WTC11 (cell line): ENCODE measurements at regions not wholly inside any gene's neighbourhood (a gene's known extent, or its start where the extent isn't known, plus 50 kb on each side); places are given as distances from the start of the nearest gene placed in this dataset.

ENCODE experiments used
- ATAC-seq: fragments of 200-7000 bp; cut with Tn5 transposase; 2 replicates; pipeline ENCODE4 v1.10.0; 2021; ENCODE audit warnings: mild to moderate bottlenecking, moderate library complexity
- CTCF ChIA-PET: fragments of 300-600 bp; sonication (Branson Sonifier 250); formaldehyde crosslinking; loops from one replicate; lab custom pipeline; 2021; ENCODE audit warnings: antibody characterized with exemption; lab: Charles Lee
- POLR2A ChIA-PET: fragments of 350-600 bp; sonication (Branson Sonifier 250); formaldehyde crosslinking; loops from one replicate; lab custom pipeline; 2021; ENCODE audit warnings: antibody characterized with exemption; lab: Charles Lee
- DNase-seq: peaks from one replicate; pipeline ENCODE4 v3.0.0; 2021; ENCODE audit warnings: low spot score
- H3K27ac Mint-ChIP-seq: 2 replicates; pipeline ENCODE4 v1.8.0; 2021; ENCODE audit warnings: mixed read lengths
- H3K27me3 Mint-ChIP-seq: 2 replicates; pipeline ENCODE4 v1.8.0; 2021; ENCODE audit warnings: low read depth, mild to moderate bottlenecking, moderate library complexity, mixed read lengths
- H3K36me3 Mint-ChIP-seq: 2 replicates; pipeline ENCODE4 v1.8.0; 2021; ENCODE audit warnings: mixed read lengths
- H3K4me1 Mint-ChIP-seq: 2 replicates; pipeline ENCODE4 v1.8.0; 2022; ENCODE audit warnings: mixed read lengths
- H3K4me3 Mint-ChIP-seq: 2 replicates; pipeline ENCODE4 v1.8.0; 2021; ENCODE audit warnings: mild to moderate bottlenecking, moderate library complexity, mixed read lengths
- H3K9me3 Mint-ChIP-seq: 2 replicates; pipeline ENCODE4 v1.8.0; 2021; ENCODE audit warnings: mixed read lengths
- CBFB ChIP-seq: sonication (generic); formaldehyde crosslinking; IDR thresholded peaks from 2 replicates; pipeline ENCODE4 v1.8.1; 2022; ENCODE audit warnings: mild to moderate bottlenecking, low read depth, missing genetic modification reagents
- ESRRA ChIP-seq: sonication (generic); formaldehyde crosslinking; IDR thresholded peaks from 2 replicates; pipeline ENCODE4 v1.8.1; 2022; ENCODE audit warnings: mild to moderate bottlenecking, missing genetic modification reagents, borderline replicate concordance
- FOXP1 ChIP-seq: sonication (generic); formaldehyde crosslinking; IDR thresholded peaks from 2 replicates; pipeline ENCODE4 v1.8.0; 2022; ENCODE audit warnings: missing genetic modification reagents, mild to moderate bottlenecking, moderate library complexity, borderline replicate concordance
- GRHL2 ChIP-seq: fragments of 250-450 bp; sonication (Bioruptor Pico); IDR thresholded peaks from 2 replicates; pipeline ENCODE4 v1.8.0; 2022; ENCODE audit warnings: mild to moderate bottlenecking, moderate library complexity; ENCODE audit not compliant: insufficient replicate concordance, severe bottlenecking
- KAT7 ChIP-seq: sonication (generic); formaldehyde crosslinking; IDR thresholded peaks from 2 replicates; pipeline ENCODE4 v1.8.1; 2023; ENCODE audit warnings: missing genetic modification reagents, mild to moderate bottlenecking, borderline replicate concordance
- MXD4 ChIP-seq: fragments of 250-450 bp; sonication (Bioruptor Pico); IDR thresholded peaks from 2 replicates; pipeline ENCODE4 v1.8.0; 2021; ENCODE audit warnings: mild to moderate bottlenecking, moderate library complexity, borderline replicate concordance
- NFE2L1 ChIP-seq: sonication (generic); formaldehyde crosslinking; IDR thresholded peaks from 2 replicates; pipeline ENCODE4 v1.8.1; 2023; ENCODE audit warnings: missing genetic modification reagents
- NR2C2 ChIP-seq: sonication (generic); formaldehyde crosslinking; IDR thresholded peaks from 2 replicates; pipeline ENCODE4 v1.8.0; 2022; ENCODE audit warnings: mild to moderate bottlenecking, missing genetic modification reagents
- OVOL2 ChIP-seq: fragments of 250-450 bp; sonication (Bioruptor Pico); IDR thresholded peaks from 2 replicates; pipeline ENCODE4 v1.9.0; 2021; ENCODE audit warnings: mild to moderate bottlenecking, borderline replicate concordance
- SMAD4 ChIP-seq: sonication (generic); formaldehyde crosslinking; IDR thresholded peaks from 2 replicates; pipeline ENCODE4 v1.8.0; 2022; ENCODE audit warnings: mild to moderate bottlenecking, missing genetic modification reagents
- SOX15 ChIP-seq: fragments of 250-450 bp; sonication (Bioruptor Pico); IDR thresholded peaks from 2 replicates; pipeline ENCODE4 v1.9.0; 2021; ENCODE audit warnings: mild to moderate bottlenecking
- SP1 ChIP-seq: sonication (generic); formaldehyde crosslinking; conservative IDR thresholded peaks from 2 replicates; pipeline ENCODE4 v1.8.1; 2022; ENCODE audit warnings: missing genetic modification reagents
- ZBTB21 ChIP-seq: sonication (generic); formaldehyde crosslinking; IDR thresholded peaks from 2 replicates; pipeline ENCODE4 v1.8.1; 2023; ENCODE audit warnings: mild to moderate bottlenecking, missing genetic modification reagents, borderline replicate concordance
- ZNF219 ChIP-seq: sonication (generic); formaldehyde crosslinking; IDR thresholded peaks from 2 replicates; pipeline ENCODE4 v1.8.0; 2023; ENCODE audit warnings: missing genetic modification reagents, mild to moderate bottlenecking, borderline replicate concordance
- TF ChIP-seq, protein P1 (sequence below): fragments of 250-450 bp; sonication (Bioruptor Pico); IDR thresholded peaks from 2 replicates; pipeline ENCODE4 v2.1.2; 2022; ENCODE audit warnings: mild to moderate bottlenecking, moderate library complexity
- TF ChIP-seq, protein P2 (sequence below): sonication (generic); formaldehyde crosslinking; IDR thresholded peaks from 2 replicates; pipeline ENCODE4 v1.8.0; 2023; ENCODE audit warnings: mild to moderate bottlenecking, missing genetic modification reagents
- TF ChIP-seq, protein P3 (sequence below): fragments of 200-600 bp; IDR thresholded peaks from 2 replicates; pipeline ENCODE4 v1.8.0; 2022; ENCODE audit warnings: antibody characterized with exemption
- TF ChIP-seq, protein P4 (sequence below): sonication (generic); formaldehyde crosslinking; IDR thresholded peaks from 2 replicates; pipeline ENCODE4 v1.8.1; 2023; ENCODE audit warnings: mild to moderate bottlenecking, moderate library complexity, missing genetic modification reagents
- TF ChIP-seq, protein P5 (sequence below): sonication (generic); formaldehyde crosslinking; IDR thresholded peaks from 2 replicates; pipeline ENCODE4 v1.8.1; 2023; ENCODE audit warnings: mild to moderate bottlenecking, missing genetic modification reagents, moderate library complexity
- TF ChIP-seq, protein P6 (sequence below): fragments of 250-450 bp; sonication (Bioruptor Pico); IDR thresholded peaks from 2 replicates; pipeline ENCODE4 v1.8.0; 2021; ENCODE audit warnings: mild to moderate bottlenecking
- TF ChIP-seq, protein P7 (sequence below): sonication (generic); formaldehyde crosslinking; IDR thresholded peaks from 2 replicates; pipeline ENCODE4 v1.8.0; 2022; ENCODE audit warnings: mild to moderate bottlenecking, missing genetic modification reagents
- TF ChIP-seq, protein P8 (sequence below): fragments of 250-450 bp; sonication (Bioruptor Pico); IDR thresholded peaks from 2 replicates; pipeline ENCODE4 v1.9.0; 2021; ENCODE audit warnings: mild to moderate bottlenecking, borderline replicate concordance

DNA sequence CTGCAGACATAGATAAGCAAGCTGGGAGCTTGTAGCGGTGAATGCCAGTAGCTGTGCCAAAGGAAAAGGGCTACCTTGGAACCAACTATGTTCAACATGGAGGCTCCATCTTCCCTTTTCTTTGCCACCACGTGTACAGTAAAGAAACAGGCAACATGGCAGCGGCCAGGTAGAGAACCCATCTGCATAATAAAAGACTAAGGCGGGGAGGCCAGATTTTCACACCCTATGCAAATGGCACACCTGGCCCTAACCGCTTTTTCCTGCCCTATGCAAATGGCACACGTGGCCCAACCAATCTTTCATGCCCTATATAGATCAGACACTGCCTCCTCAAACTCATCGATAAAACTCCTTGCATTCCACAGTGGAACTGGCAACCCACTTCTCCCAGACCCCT, 477.5 kb upstream of the EDIL3 start:
- Mint-ChIP-seq H3K4me1 (peaks cover 55% of the 10 kb centered on the region), H3K27me3 (no peaks in the 10 kb centered on the region)
- TF ChIP-seq ESRRA (no peak), SOX15 (CRISPR knock-in tag) (no peak), NR2C2 (CRISPR knock-in tag) (no peak), ZBTB21 (no peak), NFE2L1 (CRISPR knock-in tag) (peak; percentile 33; the same call in 1 of the 2 replicates), SMAD4 (CRISPR knock-in tag) (no peak), SP1 (CRISPR knock-in tag) (no peak), KAT7 (CRISPR knock-in tag) (no peak), MXD4 (no peak), OVOL2 (CRISPR knock-in tag) (no peak), CBFB (CRISPR knock-in tag) (no peak), GRHL2 (CRISPR knock-in tag) (no peak), ZNF219 (no peak), FOXP1 (CRISPR knock-in tag) (no peak)
- TF ChIP-seq, protein P1, sequence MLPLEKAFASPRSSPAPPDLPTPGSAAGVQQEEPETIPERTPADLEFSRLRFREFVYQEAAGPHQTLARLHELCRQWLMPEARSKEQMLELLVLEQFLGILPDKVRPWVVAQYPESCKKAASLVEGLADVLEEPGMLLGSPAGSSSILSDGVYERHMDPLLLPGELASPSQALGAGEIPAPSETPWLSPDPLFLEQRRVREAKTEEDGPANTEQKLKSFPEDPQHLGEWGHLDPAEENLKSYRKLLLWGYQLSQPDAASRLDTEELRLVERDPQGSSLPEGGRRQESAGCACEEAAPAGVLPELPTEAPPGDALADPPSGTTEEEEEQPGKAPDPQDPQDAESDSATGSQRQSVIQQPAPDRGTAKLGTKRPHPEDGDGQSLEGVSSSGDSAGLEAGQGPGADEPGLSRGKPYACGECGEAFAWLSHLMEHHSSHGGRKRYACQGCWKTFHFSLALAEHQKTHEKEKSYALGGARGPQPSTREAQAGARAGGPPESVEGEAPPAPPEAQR (CRISPR knock-in tag): 0 out of 2 replicates have a peak, but pooled peaks have one; percentile 23
- TF ChIP-seq, protein P2, sequence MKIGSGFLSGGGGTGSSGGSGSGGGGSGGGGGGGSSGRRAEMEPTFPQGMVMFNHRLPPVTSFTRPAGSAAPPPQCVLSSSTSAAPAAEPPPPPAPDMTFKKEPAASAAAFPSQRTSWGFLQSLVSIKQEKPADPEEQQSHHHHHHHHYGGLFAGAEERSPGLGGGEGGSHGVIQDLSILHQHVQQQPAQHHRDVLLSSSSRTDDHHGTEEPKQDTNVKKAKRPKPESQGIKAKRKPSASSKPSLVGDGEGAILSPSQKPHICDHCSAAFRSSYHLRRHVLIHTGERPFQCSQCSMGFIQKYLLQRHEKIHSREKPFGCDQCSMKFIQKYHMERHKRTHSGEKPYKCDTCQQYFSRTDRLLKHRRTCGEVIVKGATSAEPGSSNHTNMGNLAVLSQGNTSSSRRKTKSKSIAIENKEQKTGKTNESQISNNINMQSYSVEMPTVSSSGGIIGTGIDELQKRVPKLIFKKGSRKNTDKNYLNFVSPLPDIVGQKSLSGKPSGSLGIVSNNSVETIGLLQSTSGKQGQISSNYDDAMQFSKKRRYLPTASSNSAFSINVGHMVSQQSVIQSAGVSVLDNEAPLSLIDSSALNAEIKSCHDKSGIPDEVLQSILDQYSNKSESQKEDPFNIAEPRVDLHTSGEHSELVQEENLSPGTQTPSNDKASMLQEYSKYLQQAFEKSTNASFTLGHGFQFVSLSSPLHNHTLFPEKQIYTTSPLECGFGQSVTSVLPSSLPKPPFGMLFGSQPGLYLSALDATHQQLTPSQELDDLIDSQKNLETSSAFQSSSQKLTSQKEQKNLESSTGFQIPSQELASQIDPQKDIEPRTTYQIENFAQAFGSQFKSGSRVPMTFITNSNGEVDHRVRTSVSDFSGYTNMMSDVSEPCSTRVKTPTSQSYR (CRISPR knock-in tag): no peak
- TF ChIP-seq, protein P3, sequence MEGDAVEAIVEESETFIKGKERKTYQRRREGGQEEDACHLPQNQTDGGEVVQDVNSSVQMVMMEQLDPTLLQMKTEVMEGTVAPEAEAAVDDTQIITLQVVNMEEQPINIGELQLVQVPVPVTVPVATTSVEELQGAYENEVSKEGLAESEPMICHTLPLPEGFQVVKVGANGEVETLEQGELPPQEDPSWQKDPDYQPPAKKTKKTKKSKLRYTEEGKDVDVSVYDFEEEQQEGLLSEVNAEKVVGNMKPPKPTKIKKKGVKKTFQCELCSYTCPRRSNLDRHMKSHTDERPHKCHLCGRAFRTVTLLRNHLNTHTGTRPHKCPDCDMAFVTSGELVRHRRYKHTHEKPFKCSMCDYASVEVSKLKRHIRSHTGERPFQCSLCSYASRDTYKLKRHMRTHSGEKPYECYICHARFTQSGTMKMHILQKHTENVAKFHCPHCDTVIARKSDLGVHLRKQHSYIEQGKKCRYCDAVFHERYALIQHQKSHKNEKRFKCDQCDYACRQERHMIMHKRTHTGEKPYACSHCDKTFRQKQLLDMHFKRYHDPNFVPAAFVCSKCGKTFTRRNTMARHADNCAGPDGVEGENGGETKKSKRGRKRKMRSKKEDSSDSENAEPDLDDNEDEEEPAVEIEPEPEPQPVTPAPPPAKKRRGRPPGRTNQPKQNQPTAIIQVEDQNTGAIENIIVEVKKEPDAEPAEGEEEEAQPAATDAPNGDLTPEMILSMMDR: no peak
- TF ChIP-seq, protein P4, sequence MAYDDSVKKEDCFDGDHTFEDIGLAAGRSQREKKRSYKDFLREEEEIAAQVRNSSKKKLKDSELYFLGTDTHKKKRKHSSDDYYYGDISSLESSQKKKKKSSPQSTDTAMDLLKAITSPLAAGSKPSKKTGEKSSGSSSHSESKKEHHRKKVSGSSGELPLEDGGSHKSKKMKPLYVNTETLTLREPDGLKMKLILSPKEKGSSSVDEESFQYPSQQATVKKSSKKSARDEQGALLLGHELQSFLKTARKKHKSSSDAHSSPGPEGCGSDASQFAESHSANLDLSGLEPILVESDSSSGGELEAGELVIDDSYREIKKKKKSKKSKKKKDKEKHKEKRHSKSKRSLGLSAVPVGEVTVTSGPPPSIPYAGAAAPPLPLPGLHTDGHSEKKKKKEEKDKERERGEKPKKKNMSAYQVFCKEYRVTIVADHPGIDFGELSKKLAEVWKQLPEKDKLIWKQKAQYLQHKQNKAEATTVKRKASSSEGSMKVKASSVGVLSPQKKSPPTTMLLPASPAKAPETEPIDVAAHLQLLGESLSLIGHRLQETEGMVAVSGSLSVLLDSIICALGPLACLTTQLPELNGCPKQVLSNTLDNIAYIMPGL: no peak
- TF ChIP-seq, protein P5, sequence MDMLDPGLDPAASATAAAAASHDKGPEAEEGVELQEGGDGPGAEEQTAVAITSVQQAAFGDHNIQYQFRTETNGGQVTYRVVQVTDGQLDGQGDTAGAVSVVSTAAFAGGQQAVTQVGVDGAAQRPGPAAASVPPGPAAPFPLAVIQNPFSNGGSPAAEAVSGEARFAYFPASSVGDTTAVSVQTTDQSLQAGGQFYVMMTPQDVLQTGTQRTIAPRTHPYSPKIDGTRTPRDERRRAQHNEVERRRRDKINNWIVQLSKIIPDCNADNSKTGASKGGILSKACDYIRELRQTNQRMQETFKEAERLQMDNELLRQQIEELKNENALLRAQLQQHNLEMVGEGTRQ: peak; percentile 41
- TF ChIP-seq, protein P6, sequence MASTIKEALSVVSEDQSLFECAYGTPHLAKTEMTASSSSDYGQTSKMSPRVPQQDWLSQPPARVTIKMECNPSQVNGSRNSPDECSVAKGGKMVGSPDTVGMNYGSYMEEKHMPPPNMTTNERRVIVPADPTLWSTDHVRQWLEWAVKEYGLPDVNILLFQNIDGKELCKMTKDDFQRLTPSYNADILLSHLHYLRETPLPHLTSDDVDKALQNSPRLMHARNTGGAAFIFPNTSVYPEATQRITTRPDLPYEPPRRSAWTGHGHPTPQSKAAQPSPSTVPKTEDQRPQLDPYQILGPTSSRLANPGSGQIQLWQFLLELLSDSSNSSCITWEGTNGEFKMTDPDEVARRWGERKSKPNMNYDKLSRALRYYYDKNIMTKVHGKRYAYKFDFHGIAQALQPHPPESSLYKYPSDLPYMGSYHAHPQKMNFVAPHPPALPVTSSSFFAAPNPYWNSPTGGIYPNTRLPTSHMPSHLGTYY: 0 out of 2 replicates have a peak, but pooled peaks have one; percentile 27
- TF ChIP-seq, protein P7, sequence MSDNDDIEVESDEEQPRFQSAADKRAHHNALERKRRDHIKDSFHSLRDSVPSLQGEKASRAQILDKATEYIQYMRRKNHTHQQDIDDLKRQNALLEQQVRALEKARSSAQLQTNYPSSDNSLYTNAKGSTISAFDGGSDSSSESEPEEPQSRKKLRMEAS (CRISPR knock-in tag): peak; percentile 87
- TF ChIP-seq, protein P8, sequence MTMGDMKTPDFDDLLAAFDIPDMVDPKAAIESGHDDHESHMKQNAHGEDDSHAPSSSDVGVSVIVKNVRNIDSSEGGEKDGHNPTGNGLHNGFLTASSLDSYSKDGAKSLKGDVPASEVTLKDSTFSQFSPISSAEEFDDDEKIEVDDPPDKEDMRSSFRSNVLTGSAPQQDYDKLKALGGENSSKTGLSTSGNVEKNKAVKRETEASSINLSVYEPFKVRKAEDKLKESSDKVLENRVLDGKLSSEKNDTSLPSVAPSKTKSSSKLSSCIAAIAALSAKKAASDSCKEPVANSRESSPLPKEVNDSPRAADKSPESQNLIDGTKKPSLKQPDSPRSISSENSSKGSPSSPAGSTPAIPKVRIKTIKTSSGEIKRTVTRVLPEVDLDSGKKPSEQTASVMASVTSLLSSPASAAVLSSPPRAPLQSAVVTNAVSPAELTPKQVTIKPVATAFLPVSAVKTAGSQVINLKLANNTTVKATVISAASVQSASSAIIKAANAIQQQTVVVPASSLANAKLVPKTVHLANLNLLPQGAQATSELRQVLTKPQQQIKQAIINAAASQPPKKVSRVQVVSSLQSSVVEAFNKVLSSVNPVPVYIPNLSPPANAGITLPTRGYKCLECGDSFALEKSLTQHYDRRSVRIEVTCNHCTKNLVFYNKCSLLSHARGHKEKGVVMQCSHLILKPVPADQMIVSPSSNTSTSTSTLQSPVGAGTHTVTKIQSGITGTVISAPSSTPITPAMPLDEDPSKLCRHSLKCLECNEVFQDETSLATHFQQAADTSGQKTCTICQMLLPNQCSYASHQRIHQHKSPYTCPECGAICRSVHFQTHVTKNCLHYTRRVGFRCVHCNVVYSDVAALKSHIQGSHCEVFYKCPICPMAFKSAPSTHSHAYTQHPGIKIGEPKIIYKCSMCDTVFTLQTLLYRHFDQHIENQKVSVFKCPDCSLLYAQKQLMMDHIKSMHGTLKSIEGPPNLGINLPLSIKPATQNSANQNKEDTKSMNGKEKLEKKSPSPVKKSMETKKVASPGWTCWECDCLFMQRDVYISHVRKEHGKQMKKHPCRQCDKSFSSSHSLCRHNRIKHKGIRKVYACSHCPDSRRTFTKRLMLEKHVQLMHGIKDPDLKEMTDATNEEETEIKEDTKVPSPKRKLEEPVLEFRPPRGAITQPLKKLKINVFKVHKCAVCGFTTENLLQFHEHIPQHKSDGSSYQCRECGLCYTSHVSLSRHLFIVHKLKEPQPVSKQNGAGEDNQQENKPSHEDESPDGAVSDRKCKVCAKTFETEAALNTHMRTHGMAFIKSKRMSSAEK: no peak; the same call in 1 of the 2 replicates
- TF ChIP-seq, all 79 proteins: peak for 5
- no peak overlapping the region for H3K4me3 Mint-ChIP-seq
- ATAC-seq: peak; percentile 72
- H3K9me3 Mint-ChIP-seq: peaks cover 25% of the 10 kb centered on the region
- peaks cover 27% of the 10 kb centered on the region for H3K36me3 Mint-ChIP-seq
- ChIA-PET CTCF (no interaction called here), POLR2A (interaction anchor here (0.6 kb wide), 1 partner anchor 135 kb away, joined by 5 read pairs; no protein-coding TSS in a partner anchor)
- peak overlapping the region; percentile 4; the same call in 1 of the 2 replicates for H3K27ac Mint-ChIP-seq
- peak; percentile 46 for DNase-seq
